ENCODE measurements at regions not wholly inside any gene's neighbourhood (a gene's known extent, or its start where the extent isn't known, plus 50 kb on each side); places are given as distances from the start of the nearest gene placed in this dataset.

DNA sequence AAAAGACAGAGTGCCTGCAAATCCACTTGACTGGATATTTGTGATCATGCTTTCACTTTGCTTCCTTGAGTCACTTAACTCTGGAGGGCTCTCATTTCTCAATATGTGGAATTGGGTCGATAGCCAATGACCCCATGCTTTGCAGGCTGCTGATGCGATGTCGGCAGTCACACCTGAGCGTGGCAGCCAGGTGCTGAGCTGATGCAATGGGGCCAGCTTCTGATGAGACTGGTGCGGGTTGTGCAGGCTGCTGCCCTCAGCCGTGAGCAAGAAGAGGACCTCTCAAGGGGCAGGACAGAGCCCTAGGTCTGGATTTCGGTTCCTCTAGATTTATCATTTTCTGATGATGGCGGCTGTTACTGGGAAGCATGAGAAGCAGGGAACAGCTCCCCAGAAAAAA, 334.1 kb downstream of the TEX29 start:
- no peak for TF ChIP-seq EZH2phosphoT487 (IDR thresholded peaks at IDR 0.05; ENCODE audit: borderline replicate concordance, low read depth)
- TF ChIP-seq FOSL2 (IDR thresholded peaks at IDR 0.05; ENCODE audit: borderline replicate concordance, low read depth), result no peak
- TF ChIP-seq, protein P1, sequence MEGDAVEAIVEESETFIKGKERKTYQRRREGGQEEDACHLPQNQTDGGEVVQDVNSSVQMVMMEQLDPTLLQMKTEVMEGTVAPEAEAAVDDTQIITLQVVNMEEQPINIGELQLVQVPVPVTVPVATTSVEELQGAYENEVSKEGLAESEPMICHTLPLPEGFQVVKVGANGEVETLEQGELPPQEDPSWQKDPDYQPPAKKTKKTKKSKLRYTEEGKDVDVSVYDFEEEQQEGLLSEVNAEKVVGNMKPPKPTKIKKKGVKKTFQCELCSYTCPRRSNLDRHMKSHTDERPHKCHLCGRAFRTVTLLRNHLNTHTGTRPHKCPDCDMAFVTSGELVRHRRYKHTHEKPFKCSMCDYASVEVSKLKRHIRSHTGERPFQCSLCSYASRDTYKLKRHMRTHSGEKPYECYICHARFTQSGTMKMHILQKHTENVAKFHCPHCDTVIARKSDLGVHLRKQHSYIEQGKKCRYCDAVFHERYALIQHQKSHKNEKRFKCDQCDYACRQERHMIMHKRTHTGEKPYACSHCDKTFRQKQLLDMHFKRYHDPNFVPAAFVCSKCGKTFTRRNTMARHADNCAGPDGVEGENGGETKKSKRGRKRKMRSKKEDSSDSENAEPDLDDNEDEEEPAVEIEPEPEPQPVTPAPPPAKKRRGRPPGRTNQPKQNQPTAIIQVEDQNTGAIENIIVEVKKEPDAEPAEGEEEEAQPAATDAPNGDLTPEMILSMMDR (IDR thresholded peaks at IDR 0.05), result no peak
- no peak for TF ChIP-seq POLR2AphosphoS5 (IDR thresholded peaks at IDR 0.05; ENCODE audit: low read depth, low read length)
- no peak for TF ChIP-seq TAF1 (IDR thresholded peaks at IDR 0.05; ENCODE audit: borderline replicate concordance, low read depth, low read length)
- TF ChIP-seq YY1 (IDR thresholded peaks at IDR 0.05; ENCODE audit: low read depth), result no peak
- TF ChIP-seq, protein P2, sequence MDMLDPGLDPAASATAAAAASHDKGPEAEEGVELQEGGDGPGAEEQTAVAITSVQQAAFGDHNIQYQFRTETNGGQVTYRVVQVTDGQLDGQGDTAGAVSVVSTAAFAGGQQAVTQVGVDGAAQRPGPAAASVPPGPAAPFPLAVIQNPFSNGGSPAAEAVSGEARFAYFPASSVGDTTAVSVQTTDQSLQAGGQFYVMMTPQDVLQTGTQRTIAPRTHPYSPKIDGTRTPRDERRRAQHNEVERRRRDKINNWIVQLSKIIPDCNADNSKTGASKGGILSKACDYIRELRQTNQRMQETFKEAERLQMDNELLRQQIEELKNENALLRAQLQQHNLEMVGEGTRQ (IDR thresholded peaks at IDR 0.05; ENCODE audit: borderline replicate concordance, low read depth, low read length), result no peak
- no peak for TF ChIP-seq GABPA (IDR thresholded peaks at IDR 0.05; ENCODE audit: low read depth)
- TF ChIP-seq, protein P3, sequence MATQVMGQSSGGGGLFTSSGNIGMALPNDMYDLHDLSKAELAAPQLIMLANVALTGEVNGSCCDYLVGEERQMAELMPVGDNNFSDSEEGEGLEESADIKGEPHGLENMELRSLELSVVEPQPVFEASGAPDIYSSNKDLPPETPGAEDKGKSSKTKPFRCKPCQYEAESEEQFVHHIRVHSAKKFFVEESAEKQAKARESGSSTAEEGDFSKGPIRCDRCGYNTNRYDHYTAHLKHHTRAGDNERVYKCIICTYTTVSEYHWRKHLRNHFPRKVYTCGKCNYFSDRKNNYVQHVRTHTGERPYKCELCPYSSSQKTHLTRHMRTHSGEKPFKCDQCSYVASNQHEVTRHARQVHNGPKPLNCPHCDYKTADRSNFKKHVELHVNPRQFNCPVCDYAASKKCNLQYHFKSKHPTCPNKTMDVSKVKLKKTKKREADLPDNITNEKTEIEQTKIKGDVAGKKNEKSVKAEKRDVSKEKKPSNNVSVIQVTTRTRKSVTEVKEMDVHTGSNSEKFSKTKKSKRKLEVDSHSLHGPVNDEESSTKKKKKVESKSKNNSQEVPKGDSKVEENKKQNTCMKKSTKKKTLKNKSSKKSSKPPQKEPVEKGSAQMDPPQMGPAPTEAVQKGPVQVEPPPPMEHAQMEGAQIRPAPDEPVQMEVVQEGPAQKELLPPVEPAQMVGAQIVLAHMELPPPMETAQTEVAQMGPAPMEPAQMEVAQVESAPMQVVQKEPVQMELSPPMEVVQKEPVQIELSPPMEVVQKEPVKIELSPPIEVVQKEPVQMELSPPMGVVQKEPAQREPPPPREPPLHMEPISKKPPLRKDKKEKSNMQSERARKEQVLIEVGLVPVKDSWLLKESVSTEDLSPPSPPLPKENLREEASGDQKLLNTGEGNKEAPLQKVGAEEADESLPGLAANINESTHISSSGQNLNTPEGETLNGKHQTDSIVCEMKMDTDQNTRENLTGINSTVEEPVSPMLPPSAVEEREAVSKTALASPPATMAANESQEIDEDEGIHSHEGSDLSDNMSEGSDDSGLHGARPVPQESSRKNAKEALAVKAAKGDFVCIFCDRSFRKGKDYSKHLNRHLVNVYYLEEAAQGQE (IDR thresholded peaks at IDR 0.05; ENCODE audit: low read depth, low read length), result no peak

All from SK-N-SH (cell line).